Left ventricle myocardium inferior (tissue), 1 donor: ENCODE measurements at regions not wholly inside any gene's neighbourhood (a gene's known extent, or its start where the extent isn't known, plus 50 kb on each side); places are given as distances from the start of the nearest gene placed in this dataset.

ENCODE experiments used
- DNase-seq: peaks from one replicate; pipeline ENCODE4 v3.0.0-alpha.2; 2020
- H3K27ac ChIP-seq: fragments of 200-600 bp; replicated peaks from 2 replicates; pipeline ENCODE4 v1.8.0; 2021
- H3K27me3 ChIP-seq: fragments of 200-600 bp; 2 replicates; pipeline ENCODE4 v1.8.0; 2021; ENCODE audit warnings: low read depth
- H3K36me3 ChIP-seq: fragments of 200-600 bp; 2 replicates; pipeline ENCODE4 v1.8.0; 2021
- H3K4me1 ChIP-seq: fragments of 200-600 bp; 2 replicates; pipeline ENCODE4 v1.8.0; 2021
- H3K4me3 ChIP-seq: fragments of 200-600 bp; 2 replicates; pipeline ENCODE4 v1.8.0; 2021; ENCODE audit warnings: mild to moderate bottlenecking, moderate library complexity
- H3K9me3 ChIP-seq: fragments of 200-600 bp; replicated peaks from 2 replicates; pipeline ENCODE4 v1.8.0; 2021
- intact Hi-C: fragments of 100-400 bp; cut with micrococcal nuclease; formaldehyde crosslinking; loops from one replicate; pipeline ENCODE4 v1.11.0; 2022
- TF ChIP-seq, protein P1 (sequence below): fragments of 200-600 bp; IDR thresholded peaks from 2 replicates; pipeline ENCODE4 v1.8.0; 2021; ENCODE audit warnings: antibody characterized with exemption, mild to moderate bottlenecking, borderline replicate concordance
- donor health status: DM: no; HTN: yes; CAD: no; lungs with severe emphysema.

- intact Hi-C loops = loop anchor here (10.0 kb wide), 1 partner anchor 1557 kb away; the partner anchor contains the start of gene TMEM132B
These were observed 1525.3 kb upstream of the TMEM132C start for GRCh38 chr12:126741536-126742240.

GRCh38 chr12:126742241-126742641 is 1524.7 kb upstream of the TMEM132C start:
- Histone ChIP-seq H3K36me3 (no peaks in the 10 kb centered on the region), H3K27ac (no peak overlapping the region), H3K4me1 (no peaks in the 10 kb centered on the region), H3K9me3 (no peaks in the 10 kb centered on the region), H3K4me3 (no peak overlapping the region), H3K27me3 (peaks cover 21% of the 10 kb centered on the region)
- intact Hi-C loops = loop anchor here (10.0 kb wide), 1 partner anchor 1557 kb away; the partner anchor contains the start of gene TMEM132B
- no peak for DNase-seq
- TF ChIP-seq, protein P1, sequence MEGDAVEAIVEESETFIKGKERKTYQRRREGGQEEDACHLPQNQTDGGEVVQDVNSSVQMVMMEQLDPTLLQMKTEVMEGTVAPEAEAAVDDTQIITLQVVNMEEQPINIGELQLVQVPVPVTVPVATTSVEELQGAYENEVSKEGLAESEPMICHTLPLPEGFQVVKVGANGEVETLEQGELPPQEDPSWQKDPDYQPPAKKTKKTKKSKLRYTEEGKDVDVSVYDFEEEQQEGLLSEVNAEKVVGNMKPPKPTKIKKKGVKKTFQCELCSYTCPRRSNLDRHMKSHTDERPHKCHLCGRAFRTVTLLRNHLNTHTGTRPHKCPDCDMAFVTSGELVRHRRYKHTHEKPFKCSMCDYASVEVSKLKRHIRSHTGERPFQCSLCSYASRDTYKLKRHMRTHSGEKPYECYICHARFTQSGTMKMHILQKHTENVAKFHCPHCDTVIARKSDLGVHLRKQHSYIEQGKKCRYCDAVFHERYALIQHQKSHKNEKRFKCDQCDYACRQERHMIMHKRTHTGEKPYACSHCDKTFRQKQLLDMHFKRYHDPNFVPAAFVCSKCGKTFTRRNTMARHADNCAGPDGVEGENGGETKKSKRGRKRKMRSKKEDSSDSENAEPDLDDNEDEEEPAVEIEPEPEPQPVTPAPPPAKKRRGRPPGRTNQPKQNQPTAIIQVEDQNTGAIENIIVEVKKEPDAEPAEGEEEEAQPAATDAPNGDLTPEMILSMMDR = no peak

More at GRCh38 chr12:126741536-126742240, 1525.3 kb upstream of the TMEM132C start:
- Histone ChIP-seq H3K9me3 (no peaks in the 10 kb centered on the region), H3K27ac (no peak overlapping the region), H3K4me1 (no peaks in the 10 kb centered on the region), H3K36me3 (no peaks in the 10 kb centered on the region), H3K4me3 (no peak overlapping the region), H3K27me3 (peaks cover 17% of the 10 kb centered on the region)
- TF ChIP-seq, protein P1 = no peak
- DNase-seq = no peak

GRCh38 chr12:126747530-126748149 is 1519.3 kb upstream of the TMEM132C start:
- Histone ChIP-seq H3K36me3 (no peaks in the 10 kb centered on the region), H3K9me3 (no peaks in the 10 kb centered on the region), H3K4me3 (no peak overlapping the region), H3K27ac (no peak overlapping the region), H3K4me1 (no peaks in the 10 kb centered on the region), H3K27me3 (peaks cover 47% of the 10 kb centered on the region)
- peak; percentile 42 for DNase-seq
- intact Hi-C loops = loop anchor here (10.0 kb wide), 1 partner anchor 1563 kb away; the partner anchor contains the start of gene TMEM132B
- TF ChIP-seq, protein P1 = peak; percentile 95

GRCh38 chr12:126752021-126752420 is 1514.9 kb upstream of the TMEM132C start:
- no peaks in the 10 kb centered on the region for H3K36me3 ChIP-seq
- H3K27ac ChIP-seq = no peak overlapping the region
- H3K27me3 ChIP-seq = peaks cover 62% of the 10 kb centered on the region
- no peak for DNase-seq
- no peaks in the 10 kb centered on the region for H3K4me1 ChIP-seq
- TF ChIP-seq, protein P1 = no peak
- no peaks in the 10 kb centered on the region for H3K9me3 ChIP-seq
- intact Hi-C loops = no loop called here
- no peak overlapping the region for H3K4me3 ChIP-seq

DNA sequence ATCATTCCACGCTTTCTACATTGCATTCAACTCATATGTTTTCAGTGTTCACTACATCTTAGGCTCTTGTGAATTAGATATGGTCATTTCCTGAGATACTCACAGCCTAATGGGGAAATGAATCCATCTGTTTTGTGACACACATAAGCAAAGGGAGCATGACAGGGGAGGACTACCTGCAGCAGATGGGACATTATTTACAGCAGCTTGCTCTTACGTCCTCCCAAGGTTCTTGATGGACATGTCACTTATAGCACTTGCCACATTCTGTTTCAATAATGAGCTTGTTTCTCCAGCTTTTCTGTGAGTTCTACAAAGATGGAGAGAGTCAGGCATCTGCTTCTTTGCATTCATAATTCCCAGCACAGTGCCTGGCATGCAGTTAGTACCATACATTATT is 1509.6 kb upstream of the TMEM132C start:
- intact Hi-C loops = no loop called here
- peaks cover 8% of the 10 kb centered on the region for H3K9me3 ChIP-seq
- H3K4me1 ChIP-seq = no peaks in the 10 kb centered on the region
- TF ChIP-seq, protein P1 = no peak
- no peak overlapping the region for H3K27ac ChIP-seq
- H3K4me3 ChIP-seq = no peak overlapping the region
- no peaks in the 10 kb centered on the region for H3K36me3 ChIP-seq
- H3K27me3 ChIP-seq = peaks cover 47% of the 10 kb centered on the region
- DNase-seq = no peak
